PC-3 (cell line): ENCODE measurements at regions not wholly inside any gene's neighbourhood (a gene's known extent, or its start where the extent isn't known, plus 50 kb on each side); places are given as distances from the start of the nearest gene placed in this dataset.

Experiments used
- EZH2 ChIP-seq: fragments of 300-600 bp; sonication (generic); IDR thresholded peaks from one replicate; pipeline ENCODE4 v1.6.1; 2017; ENCODE audit warnings: antibody characterized with exemption, mild to moderate bottlenecking, low read length; ENCODE audit not compliant: unreplicated experiment
- TF ChIP-seq, protein P1 (sequence below): fragments of 300-600 bp; sonication (generic); conservative IDR thresholded peaks from 2 replicates; pipeline ENCODE4 v1.5.1; 2017; ENCODE audit warnings: antibody characterized with exemption, low read depth, mild to moderate bottlenecking, low read length

DNA sequence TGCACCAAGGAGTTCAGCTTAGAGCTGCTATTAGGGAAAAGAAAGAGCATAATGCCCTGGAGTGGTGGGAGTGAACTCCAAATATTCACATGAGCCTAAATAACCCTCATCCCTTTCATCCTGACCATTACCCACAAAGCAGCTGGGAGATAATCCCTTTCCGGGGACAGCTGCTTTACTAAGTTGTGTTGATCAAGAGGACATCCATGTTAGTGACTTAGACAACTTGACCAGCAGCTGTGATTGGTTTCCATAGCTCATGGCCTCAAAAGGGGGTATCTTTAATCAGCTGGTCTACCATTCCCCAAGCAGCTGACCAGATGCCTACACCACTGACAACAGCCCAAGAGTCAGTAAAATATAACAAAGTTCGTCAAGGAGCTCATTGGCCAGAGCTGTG is 75.8 kb upstream of the LY86 start:
- TF ChIP-seq, protein P1, sequence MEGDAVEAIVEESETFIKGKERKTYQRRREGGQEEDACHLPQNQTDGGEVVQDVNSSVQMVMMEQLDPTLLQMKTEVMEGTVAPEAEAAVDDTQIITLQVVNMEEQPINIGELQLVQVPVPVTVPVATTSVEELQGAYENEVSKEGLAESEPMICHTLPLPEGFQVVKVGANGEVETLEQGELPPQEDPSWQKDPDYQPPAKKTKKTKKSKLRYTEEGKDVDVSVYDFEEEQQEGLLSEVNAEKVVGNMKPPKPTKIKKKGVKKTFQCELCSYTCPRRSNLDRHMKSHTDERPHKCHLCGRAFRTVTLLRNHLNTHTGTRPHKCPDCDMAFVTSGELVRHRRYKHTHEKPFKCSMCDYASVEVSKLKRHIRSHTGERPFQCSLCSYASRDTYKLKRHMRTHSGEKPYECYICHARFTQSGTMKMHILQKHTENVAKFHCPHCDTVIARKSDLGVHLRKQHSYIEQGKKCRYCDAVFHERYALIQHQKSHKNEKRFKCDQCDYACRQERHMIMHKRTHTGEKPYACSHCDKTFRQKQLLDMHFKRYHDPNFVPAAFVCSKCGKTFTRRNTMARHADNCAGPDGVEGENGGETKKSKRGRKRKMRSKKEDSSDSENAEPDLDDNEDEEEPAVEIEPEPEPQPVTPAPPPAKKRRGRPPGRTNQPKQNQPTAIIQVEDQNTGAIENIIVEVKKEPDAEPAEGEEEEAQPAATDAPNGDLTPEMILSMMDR = no peak
- no peak for TF ChIP-seq EZH2
